PC-9 (cell line): ENCODE measurements at regions not wholly inside any gene's neighbourhood (a gene's known extent, or its start where the extent isn't known, plus 50 kb on each side); places are given as distances from the start of the nearest gene placed in this dataset.

Experiments
- BruUV-seq: library from RNA; stranded (reverse); fragments of 400-500 nt; replicated peaks from 2 replicates; lab custom pipeline; 2021; lab: Mats Ljungman, UMichigan
- CTCF ChIA-PET: fragments of 300-600 bp; sonication (Branson Sonifier 250); formaldehyde crosslinking; loops from one replicate; lab custom pipeline; 2022; ENCODE audit warnings: antibody characterized with exemption; lab: Charles Lee
- POLR2A ChIA-PET: fragments of 300-600 bp; sonication (Branson Sonifier 250); formaldehyde crosslinking; loops from one replicate; lab custom pipeline; 2022; ENCODE audit warnings: antibody characterized with exemption; ENCODE audit not compliant: unreplicated experiment; lab: Charles Lee
- DNase-seq, 2 experiments: peaks; one replicate each; pipeline versions ENCODE4 v3.0.0 to v3.0.0-alpha.2; 2015 to 2022; ENCODE audit warnings: mixed read lengths in 1 of 2
- H2AFZ ChIP-seq: fragments of 200-600 bp; sonication (generic); 2 replicates; pipeline ENCODE4 v1.8.1; 2017; ENCODE audit warnings: antibody characterized with exemption
- H3F3A ChIP-seq: fragments of 200-600 bp; sonication (generic); 2 replicates; pipeline ENCODE4 v1.8.1; 2017; ENCODE audit warnings: antibody characterized with exemption, mild to moderate bottlenecking, low read depth; ENCODE audit not compliant: insufficient read depth
- H3K27ac ChIP-seq: fragments of 200-600 bp; sonication (generic); 2 replicates; pipeline ENCODE4 v1.6.1; 2016; ENCODE audit warnings: mixed run types
- H3K27me3 ChIP-seq: fragments of 200-600 bp; sonication (generic); 2 replicates; pipeline ENCODE4 v1.6.1; 2016; ENCODE audit warnings: low read depth, mixed run types; ENCODE audit not compliant: insufficient read depth
- H3K36me3 ChIP-seq: fragments of 200-600 bp; sonication (generic); 2 replicates; pipeline ENCODE4 v1.6.1; 2016; ENCODE audit warnings: low read depth, mixed run types
- H3K4me1 ChIP-seq: fragments of 200-600 bp; sonication (generic); replicated peaks from 2 replicates; pipeline ENCODE4 v1.6.1; 2016; ENCODE audit warnings: mixed run types; ENCODE audit not compliant: insufficient read depth
- H3K4me2 ChIP-seq: fragments of 200-600 bp; sonication (generic); 2 replicates; pipeline ENCODE4 v1.6.1; 2017; ENCODE audit warnings: mixed run types
- H3K4me3 ChIP-seq: fragments of 200-600 bp; sonication (generic); 2 replicates; pipeline ENCODE4 v1.6.1; 2016; ENCODE audit warnings: mixed run types
- H3K79me2 ChIP-seq: fragments of 200-600 bp; sonication (generic); 2 replicates; pipeline ENCODE4 v1.6.1; 2017; ENCODE audit warnings: low read depth, mixed run types
- H3K9me2 ChIP-seq: fragments of 200-600 bp; sonication (generic); 2 replicates; pipeline ENCODE4 v1.8.1; 2017; ENCODE audit warnings: mild to moderate bottlenecking; ENCODE audit not compliant: insufficient read depth
- H3K9me3 ChIP-seq: fragments of 200-600 bp; sonication (generic); 2 replicates; pipeline ENCODE4 v1.8.1; 2016; ENCODE audit warnings: low read depth; ENCODE audit not compliant: insufficient read depth
- H4K20me1 ChIP-seq: fragments of 200-600 bp; sonication (generic); 2 replicates; pipeline ENCODE4 v1.8.1; 2017; ENCODE audit not compliant: insufficient read depth
- CTCF ChIP-seq: fragments of 200-600 bp; sonication (generic); conservative IDR thresholded peaks from 2 replicates; pipeline ENCODE4 v1.6.1; 2017; ENCODE audit warnings: mixed run types, antibody characterized with exemption, mild to moderate bottlenecking, moderate library complexity
- EZH2 ChIP-seq: fragments of 200-600 bp; sonication (generic); IDR thresholded peaks from 2 replicates; pipeline ENCODE4 v1.8.0; 2017; ENCODE audit warnings: antibody characterized with exemption, low read depth
- intact Hi-C: fragments of 100-400 bp; cut with micrococcal nuclease; formaldehyde crosslinking; loops from one replicate; pipeline ENCODE4 v1.10.0; 2022; ENCODE audit not compliant: unreplicated experiment

- CTCF ChIA-PET: no interaction called here
- no peak overlapping the region for H3K4me2 ChIP-seq
Observed at GRCh38 chr3:82058809-82059208, 297.4 kb upstream of the GBE1 start.

GRCh38 chr3:82055792-82056191 is 294.3 kb upstream of the GBE1 start:
- no TSS peak for BruUV-seq
- Histone ChIP-seq H3K4me2 (no peak overlapping the region), H3K36me3 (no peaks in the 10 kb centered on the region), H3K4me3 (no peak overlapping the region), H3K9me2 (no peaks in the 10 kb centered on the region), H4K20me1 (no peaks in the 10 kb centered on the region), H3K9me3 (no peaks in the 10 kb centered on the region), H3K27ac (no peak overlapping the region), H3K27me3 (no peaks in the 10 kb centered on the region), H2AFZ (no peak overlapping the region), H3K79me2 (no peaks in the 10 kb centered on the region), H3F3A (no peaks in the 10 kb centered on the region), H3K4me1 (no peaks in the 10 kb centered on the region)
- ChIA-PET CTCF (no interaction called here), POLR2A (interaction anchor here (0.7 kb wide), 1 partner anchor 13 kb away, joined by 3 read pairs; no protein-coding TSS in a partner anchor)
- peak in 1 of 2 experiments; percentile 21 for DNase-seq
- intact Hi-C loops: no loop called here
- TF ChIP-seq CTCF: no peak
- TF ChIP-seq EZH2: no peak

More at GRCh38 chr3:82058809-82059208, 297.4 kb upstream of the GBE1 start:
- Histone ChIP-seq H2AFZ (no peak overlapping the region), H3K4me1 (no peaks in the 10 kb centered on the region), H3K4me3 (no peak overlapping the region), H4K20me1 (no peaks in the 10 kb centered on the region), H3F3A (no peaks in the 10 kb centered on the region), H3K79me2 (no peaks in the 10 kb centered on the region), H3K36me3 (no peaks in the 10 kb centered on the region), H3K9me2 (no peaks in the 10 kb centered on the region), H3K27ac (no peak overlapping the region), H3K9me3 (no peaks in the 10 kb centered on the region), H3K27me3 (no peaks in the 10 kb centered on the region)
- TF ChIP-seq CTCF (no peak), EZH2 (no peak)
- intact Hi-C loops: no loop called here
- DNase-seq: no peak
- no TSS peak for BruUV-seq
- POLR2A ChIA-PET: no interaction called here

- Histone ChIP-seq H3K9me3 (no peaks in the 10 kb centered on the region), H2AFZ (no peak overlapping the region), H3K27ac (no peak overlapping the region), H3K4me3 (no peak overlapping the region), H3K36me3 (no peaks in the 10 kb centered on the region), H3F3A (no peaks in the 10 kb centered on the region), H3K9me2 (no peaks in the 10 kb centered on the region), H3K4me2 (no peak overlapping the region), H3K27me3 (no peaks in the 10 kb centered on the region), H3K79me2 (no peaks in the 10 kb centered on the region), H3K4me1 (no peaks in the 10 kb centered on the region), H4K20me1 (no peaks in the 10 kb centered on the region)
- no peak for DNase-seq
- TF ChIP-seq CTCF: no peak
- TF ChIP-seq EZH2: no peak
- ChIA-PET CTCF (no interaction called here), POLR2A (interaction anchor here (0.7 kb wide), 1 partner anchor 12 kb away, joined by 3 read pairs; no protein-coding TSS in a partner anchor)
- no TSS peak for BruUV-seq
- intact Hi-C loops: no loop called here
Observed at GRCh38 chr3:82054849-82055248, 293.4 kb upstream of the GBE1 start.
